Natural killer cell (primary cell): ENCODE measurements at regions not wholly inside any gene's neighbourhood (a gene's known extent, or its start where the extent isn't known, plus 50 kb on each side); places are given as distances from the start of the nearest gene placed in this dataset.

Experiments used
- ATAC-seq, 3 donors: fragments of 150-1000 bp in 2 of 3; fragments of 200-7000 bp in 1 of 3; cut with Tn5 transposase; 1 replicate in 1 of 3; 2 replicates in 2 of 3; pipeline ENCODE4 v1.10.0; 2021; ENCODE audit warnings: mild to moderate bottlenecking in 2 of 3, moderate library complexity in 2 of 3
- DNase-seq, 2 donors: peaks; one replicate each; pipeline versions ENCODE4 v3.0.0 to v3.0.0-alpha.2; 2013 to 2021; ENCODE audit warnings: mixed read lengths in 1 of 2
- H3K27ac ChIP-seq: one replicate; pipeline ENCODE4 v1.5.1; 2013; ENCODE audit warnings: mild to moderate bottlenecking, low read length
- H3K27me3 ChIP-seq: one replicate; pipeline ENCODE4 v1.6.1; 2013; ENCODE audit warnings: low read length; ENCODE audit not compliant: control insufficient read depth, insufficient read depth
- H3K36me3 ChIP-seq: one replicate; pipeline ENCODE4 v1.6.1; 2013; ENCODE audit warnings: low read length; ENCODE audit not compliant: control insufficient read depth, insufficient read depth
- H3K4me1 ChIP-seq: one replicate; pipeline ENCODE4 v1.6.1; 2013; ENCODE audit warnings: low read length; ENCODE audit not compliant: control insufficient read depth, insufficient read depth
- H3K4me3 ChIP-seq: one replicate; pipeline ENCODE4 v1.5.1; 2013; ENCODE audit warnings: low read length
- H3K9me3 ChIP-seq: one replicate; pipeline ENCODE4 v1.6.1; 2013; ENCODE audit warnings: low read length; ENCODE audit not compliant: control insufficient read depth, insufficient read depth
- H3K27ac Mint-ChIP-seq, 2 donors: one replicate each; pipeline ENCODE4 v1.8.0; 2022; ENCODE audit warnings: mild to moderate bottlenecking in 2 of 2, mixed read lengths in 2 of 2, moderate library complexity in 1 of 2
- H3K27me3 Mint-ChIP-seq, 2 donors: one replicate each; pipeline ENCODE4 v1.8.0; 2022; ENCODE audit warnings: low read depth in 2 of 2, mixed read lengths in 2 of 2
- H3K36me3 Mint-ChIP-seq: one replicate; pipeline ENCODE4 v1.8.0; 2022; ENCODE audit warnings: mixed read lengths
- H3K4me1 Mint-ChIP-seq, 2 donors: one replicate each; pipeline ENCODE4 v1.8.0; 2022; ENCODE audit warnings: mixed read lengths in 2 of 2
- H3K4me3 Mint-ChIP-seq: one replicate; pipeline ENCODE4 v1.8.0; 2022; ENCODE audit warnings: mild to moderate bottlenecking, moderate library complexity, mixed read lengths
- H3K9me3 Mint-ChIP-seq, 2 donors: one replicate each; pipeline ENCODE4 v1.8.0; 2022; ENCODE audit warnings: mixed read lengths in 2 of 2
- WGBS: methylation state at CpG from one replicate; pipeline ENCODE4 v1.1.7; 2013; ENCODE audit warnings: missing lambda C conversion rate; ENCODE audit not compliant: insufficient coverage; 5-methylcytosine and 5-hydroxymethylcytosine counted together
- intact Hi-C: fragments of 100-400 bp; cut with micrococcal nuclease; formaldehyde crosslinking; loops from one replicate; pipeline ENCODE4 v1.14.2; 2022
- TF ChIP-seq, protein P1 (sequence below): fragments of 200-600 bp; IDR thresholded peaks from one replicate; pipeline ENCODE4 v1.8.0; 2022; ENCODE audit warnings: antibody characterized with exemption

- DNase-seq = no peak
- H3K4me1 ChIP-seq = peaks cover 21% of the 10 kb centered on the region
- Mint-ChIP-seq H3K27ac (no peak overlapping the region), H3K9me3 (no peaks in the 10 kb centered on the region), H3K36me3 (no peaks in the 10 kb centered on the region), H3K27me3 (peaks cover 0 to 2% of the 10 kb centered on the region in 2 donors), H3K4me3 (no peak overlapping the region), H3K4me1 (peaks cover 20 to 22% of the 10 kb centered on the region in 2 donors)
- TF ChIP-seq, protein P1, sequence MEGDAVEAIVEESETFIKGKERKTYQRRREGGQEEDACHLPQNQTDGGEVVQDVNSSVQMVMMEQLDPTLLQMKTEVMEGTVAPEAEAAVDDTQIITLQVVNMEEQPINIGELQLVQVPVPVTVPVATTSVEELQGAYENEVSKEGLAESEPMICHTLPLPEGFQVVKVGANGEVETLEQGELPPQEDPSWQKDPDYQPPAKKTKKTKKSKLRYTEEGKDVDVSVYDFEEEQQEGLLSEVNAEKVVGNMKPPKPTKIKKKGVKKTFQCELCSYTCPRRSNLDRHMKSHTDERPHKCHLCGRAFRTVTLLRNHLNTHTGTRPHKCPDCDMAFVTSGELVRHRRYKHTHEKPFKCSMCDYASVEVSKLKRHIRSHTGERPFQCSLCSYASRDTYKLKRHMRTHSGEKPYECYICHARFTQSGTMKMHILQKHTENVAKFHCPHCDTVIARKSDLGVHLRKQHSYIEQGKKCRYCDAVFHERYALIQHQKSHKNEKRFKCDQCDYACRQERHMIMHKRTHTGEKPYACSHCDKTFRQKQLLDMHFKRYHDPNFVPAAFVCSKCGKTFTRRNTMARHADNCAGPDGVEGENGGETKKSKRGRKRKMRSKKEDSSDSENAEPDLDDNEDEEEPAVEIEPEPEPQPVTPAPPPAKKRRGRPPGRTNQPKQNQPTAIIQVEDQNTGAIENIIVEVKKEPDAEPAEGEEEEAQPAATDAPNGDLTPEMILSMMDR = no peak
- ATAC-seq = no peak
- 100% methylated on average over 3 of the region's 3 CpGs for WGBS
- H3K9me3 ChIP-seq = no peaks in the 10 kb centered on the region
- no peaks in the 10 kb centered on the region for H3K27me3 ChIP-seq
- no peak overlapping the region for H3K4me3 ChIP-seq
- intact Hi-C loops = no loop called here
- no peak overlapping the region for H3K27ac ChIP-seq
- no peaks in the 10 kb centered on the region for H3K36me3 ChIP-seq
Observed at GRCh38 chr3:43159876-43160255, 54.0 kb upstream of the POMGNT2 start.

DNA sequence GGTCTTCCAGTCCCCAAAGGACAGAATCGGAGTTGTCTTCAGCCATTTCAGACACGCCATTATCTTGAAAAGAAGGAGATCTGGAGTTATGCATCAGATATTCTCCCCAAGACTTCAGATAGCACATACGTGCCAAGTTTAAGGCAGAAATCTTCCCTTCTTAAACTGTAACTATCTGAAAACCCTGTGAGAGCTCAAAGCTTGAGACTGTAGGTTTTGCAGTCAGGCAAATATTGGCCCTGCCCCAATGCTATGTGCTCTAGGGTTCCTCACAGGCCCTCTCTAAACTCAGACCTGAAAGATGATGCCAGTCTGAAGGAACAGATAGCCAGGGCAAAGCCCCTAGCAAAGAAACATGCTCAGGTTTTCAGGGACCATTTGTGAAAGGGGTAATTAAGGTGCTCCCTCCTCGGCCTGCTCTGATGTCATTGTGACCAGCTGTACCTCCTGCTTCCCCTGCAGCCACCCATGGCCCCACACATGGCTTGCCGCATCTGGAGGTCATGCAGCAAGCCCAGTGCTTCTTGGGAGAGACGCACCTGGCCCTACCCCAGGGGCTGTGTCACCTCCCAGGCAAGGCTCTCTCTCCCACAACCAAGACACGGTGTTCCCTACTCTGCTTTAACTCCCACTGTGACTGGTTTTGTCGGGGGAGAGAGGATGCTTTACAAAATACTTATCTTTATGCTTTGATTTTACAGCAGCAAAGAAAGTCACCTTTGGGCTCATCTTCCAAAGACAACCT is 53.4 kb upstream of the POMGNT2 start:
- no peak overlapping the region for H3K27ac Mint-ChIP-seq

GRCh38 chr3:43156812-43157455 is 51.1 kb upstream of the POMGNT2 start:
- 74% methylated on average over 5 of the region's 5 CpGs for WGBS
- DNase-seq (no peak), ATAC-seq (no peak)
- H3K4me1 Mint-ChIP-seq = peaks cover 2% of the 10 kb centered on the region in 2 donors
- H3K27ac ChIP-seq = no peak overlapping the region
- H3K36me3 Mint-ChIP-seq = no peaks in the 10 kb centered on the region
- no peak overlapping the region for H3K4me3 Mint-ChIP-seq
- H3K36me3 ChIP-seq = no peaks in the 10 kb centered on the region
- TF ChIP-seq, protein P1 = no peak
- no peaks in the 10 kb centered on the region for H3K27me3 ChIP-seq
- H3K4me3 ChIP-seq = no peak overlapping the region
- no peaks in the 10 kb centered on the region for H3K9me3 Mint-ChIP-seq
- no peaks in the 10 kb centered on the region for H3K4me1 ChIP-seq
- H3K9me3 ChIP-seq = no peaks in the 10 kb centered on the region
- peaks cover 0 to 23% of the 10 kb centered on the region in 2 donors for H3K27me3 Mint-ChIP-seq
- intact Hi-C loops = no loop called here
- H3K27ac Mint-ChIP-seq = no peak overlapping the region

More for the DNA sequence above, 53.4 kb upstream of the POMGNT2 start:
- no peak for DNase-seq
- Histone ChIP-seq H3K36me3 (no peaks in the 10 kb centered on the region), H3K4me1 (peaks cover 20% of the 10 kb centered on the region), H3K27me3 (no peaks in the 10 kb centered on the region), H3K9me3 (no peaks in the 10 kb centered on the region), H3K4me3 (no peak overlapping the region), H3K27ac (no peak overlapping the region)
- peaks cover 20 to 22% of the 10 kb centered on the region in 2 donors for H3K4me1 Mint-ChIP-seq
- H3K4me3 Mint-ChIP-seq = no peak overlapping the region
- TF ChIP-seq, protein P1 = no peak
- H3K9me3 Mint-ChIP-seq = no peaks in the 10 kb centered on the region
- WGBS = 90% methylated on average over 8 of the region's 8 CpGs
- intact Hi-C loops = no loop called here
- ATAC-seq = no peak
- peaks cover 0 to 8% of the 10 kb centered on the region in 2 donors for H3K27me3 Mint-ChIP-seq
- no peaks in the 10 kb centered on the region for H3K36me3 Mint-ChIP-seq
